ENCODE measurements at regions not wholly inside any gene's neighbourhood (a gene's known extent, or its start where the extent isn't known, plus 50 kb on each side); places are given as distances from the start of the nearest gene placed in this dataset.

DNA sequence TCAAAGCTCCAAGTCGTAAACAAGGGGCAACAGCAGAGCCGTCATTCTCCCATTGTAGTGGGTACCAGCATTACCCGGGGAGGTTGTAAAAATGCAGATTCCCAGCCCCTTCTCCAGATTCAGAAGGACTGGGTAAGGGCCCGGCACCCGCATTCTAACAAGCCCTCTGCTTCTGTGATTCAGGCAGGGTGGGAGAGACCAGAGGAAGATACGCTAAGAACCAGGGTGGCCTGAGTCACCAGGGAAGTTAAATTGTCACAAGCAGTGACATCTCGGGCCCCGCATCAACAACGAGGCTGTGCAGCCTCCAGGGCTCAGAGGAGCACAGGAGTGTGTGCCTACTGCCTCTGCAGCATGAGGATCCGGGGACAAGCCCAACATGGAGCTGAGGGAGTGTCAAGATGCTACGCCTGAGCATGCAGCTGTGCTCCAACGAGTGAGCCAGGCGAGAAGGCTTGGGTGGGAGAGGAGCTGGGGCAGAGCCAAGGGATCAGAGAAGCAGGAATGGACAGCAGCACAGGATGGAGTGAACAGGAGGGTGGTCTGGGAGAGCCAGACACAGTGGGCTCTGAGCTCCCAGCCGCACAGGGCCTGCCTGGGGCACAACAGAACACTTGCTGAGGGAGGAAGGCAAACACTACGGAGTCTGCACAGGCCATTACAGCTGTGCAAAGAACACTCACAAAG lies 68.5 kb downstream of the CPN2 start:
- peaks cover 35% of the 10 kb centered on the region for H3K27me3 ChIP-seq (ENCODE audit: low read depth, low read length)
- no peaks in the 10 kb centered on the region for H4K20me1 ChIP-seq (ENCODE audit: insufficient read depth, low read length)
- TF ChIP-seq, protein P1, sequence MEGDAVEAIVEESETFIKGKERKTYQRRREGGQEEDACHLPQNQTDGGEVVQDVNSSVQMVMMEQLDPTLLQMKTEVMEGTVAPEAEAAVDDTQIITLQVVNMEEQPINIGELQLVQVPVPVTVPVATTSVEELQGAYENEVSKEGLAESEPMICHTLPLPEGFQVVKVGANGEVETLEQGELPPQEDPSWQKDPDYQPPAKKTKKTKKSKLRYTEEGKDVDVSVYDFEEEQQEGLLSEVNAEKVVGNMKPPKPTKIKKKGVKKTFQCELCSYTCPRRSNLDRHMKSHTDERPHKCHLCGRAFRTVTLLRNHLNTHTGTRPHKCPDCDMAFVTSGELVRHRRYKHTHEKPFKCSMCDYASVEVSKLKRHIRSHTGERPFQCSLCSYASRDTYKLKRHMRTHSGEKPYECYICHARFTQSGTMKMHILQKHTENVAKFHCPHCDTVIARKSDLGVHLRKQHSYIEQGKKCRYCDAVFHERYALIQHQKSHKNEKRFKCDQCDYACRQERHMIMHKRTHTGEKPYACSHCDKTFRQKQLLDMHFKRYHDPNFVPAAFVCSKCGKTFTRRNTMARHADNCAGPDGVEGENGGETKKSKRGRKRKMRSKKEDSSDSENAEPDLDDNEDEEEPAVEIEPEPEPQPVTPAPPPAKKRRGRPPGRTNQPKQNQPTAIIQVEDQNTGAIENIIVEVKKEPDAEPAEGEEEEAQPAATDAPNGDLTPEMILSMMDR (IDR thresholded peaks at IDR 0.05; ENCODE audit: low read depth, low read length): no peak
- no peak for TF ChIP-seq EZH2phosphoT487 (IDR thresholded peaks at IDR 0.05; ENCODE audit: low read depth)
- no peaks in the 10 kb centered on the region for H3K4me1 ChIP-seq (ENCODE audit: low read length)
- no peaks in the 10 kb centered on the region for H3K9me3 ChIP-seq (ENCODE audit: insufficient read depth, low read length)
- no peaks in the 10 kb centered on the region for H3K36me3 ChIP-seq (replicated peaks; ENCODE audit: low read depth, low read length)
- no peak overlapping the region for H3K27ac ChIP-seq (ENCODE audit: low read length)
- no peak overlapping the region for H3K9ac ChIP-seq (ENCODE audit: low read length)
- no peak overlapping the region for H3K4me2 ChIP-seq (ENCODE audit: low read length)
- H3K79me2 ChIP-seq (ENCODE audit: low read length): no peaks in the 10 kb centered on the region
- no peak overlapping the region for H3K4me3 ChIP-seq (ENCODE audit: low read length)
- H2AFZ ChIP-seq (ENCODE audit: low read depth, low read length): no peak overlapping the region

DNA sequence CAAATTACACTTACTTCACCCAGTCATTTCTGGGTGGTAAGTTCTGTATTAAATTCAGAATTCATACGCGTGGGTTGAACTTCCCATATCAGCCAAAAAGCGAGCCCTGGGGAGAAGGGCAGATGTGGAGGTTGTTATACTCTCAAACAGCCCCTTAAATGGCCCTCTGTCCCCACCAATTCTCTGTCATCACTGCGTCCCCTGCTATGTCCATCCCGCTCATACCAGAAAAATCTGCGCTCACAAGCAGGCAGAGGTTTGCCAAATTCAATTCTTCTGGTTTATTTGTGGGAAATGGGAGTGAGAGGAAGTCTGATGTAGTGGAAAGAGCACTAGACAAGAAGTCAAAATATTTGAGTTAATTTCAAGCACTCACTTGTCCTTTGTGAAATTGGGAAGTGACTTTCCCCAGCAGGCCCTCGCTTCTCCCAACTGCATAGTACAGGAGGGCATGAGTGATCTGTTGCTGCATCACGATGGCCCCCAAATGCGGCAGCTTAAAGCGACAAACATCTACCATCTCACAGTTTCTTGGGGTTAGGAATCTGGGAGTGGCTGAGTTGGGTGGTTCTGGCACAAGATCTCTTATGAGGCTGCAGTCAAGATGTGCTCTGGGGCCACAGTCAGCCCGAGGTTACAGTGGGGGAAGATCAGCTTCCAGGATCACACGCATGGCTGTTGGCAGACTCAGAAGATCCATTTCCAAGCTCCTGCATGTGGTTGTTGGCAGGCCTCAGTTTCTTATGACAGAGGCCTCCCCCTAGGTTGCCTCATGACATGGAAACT lies 67.7 kb downstream of the CPN2 start:
- Histone ChIP-seq H3K9ac (ENCODE audit: low read length) (no peak overlapping the region), H3K36me3 (replicated peaks; ENCODE audit: low read depth, low read length) (no peaks in the 10 kb centered on the region)

DNA sequence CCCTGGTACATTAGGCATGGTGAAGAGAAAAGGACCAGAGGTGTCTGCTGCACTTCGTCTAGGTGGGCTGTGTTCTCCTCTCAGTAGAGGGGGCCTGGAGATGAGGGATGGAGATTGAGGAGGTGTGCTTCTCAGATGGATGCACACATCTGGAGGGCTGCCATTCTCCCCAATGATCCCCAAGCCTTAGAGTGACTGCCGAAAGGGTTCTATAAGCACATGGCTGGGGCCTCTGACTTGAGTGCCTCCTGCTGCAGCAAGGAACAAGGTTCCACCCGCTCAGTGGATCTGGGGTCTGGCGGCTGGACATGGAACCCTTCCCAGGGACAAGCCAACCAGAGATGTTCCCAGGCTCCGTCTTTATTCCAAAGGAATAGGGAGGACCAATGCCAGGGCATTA lies 66.8 kb downstream of the CPN2 start:
- no peak overlapping the region for H2AFZ ChIP-seq (ENCODE audit: low read depth, low read length)
- no peak overlapping the region for H3K4me3 ChIP-seq (ENCODE audit: low read length)
- H4K20me1 ChIP-seq (ENCODE audit: insufficient read depth, low read length): no peaks in the 10 kb centered on the region
- TF ChIP-seq, protein P1 (IDR thresholded peaks at IDR 0.05; ENCODE audit: low read depth, low read length): no peak
- no peak for TF ChIP-seq EZH2phosphoT487 (IDR thresholded peaks at IDR 0.05; ENCODE audit: low read depth)
- H3K9ac ChIP-seq (ENCODE audit: low read length): no peak overlapping the region
- no peaks in the 10 kb centered on the region for H3K4me1 ChIP-seq (ENCODE audit: low read length)
- H3K36me3 ChIP-seq (replicated peaks; ENCODE audit: low read depth, low read length): no peaks in the 10 kb centered on the region
- no peak overlapping the region for H3K4me2 ChIP-seq (ENCODE audit: low read length)
- peaks cover 40% of the 10 kb centered on the region for H3K27me3 ChIP-seq (ENCODE audit: low read depth, low read length)
- H3K9me3 ChIP-seq (ENCODE audit: insufficient read depth, low read length): no peaks in the 10 kb centered on the region
- H3K79me2 ChIP-seq (ENCODE audit: low read length): no peaks in the 10 kb centered on the region
- H3K27ac ChIP-seq (ENCODE audit: low read length): no peak overlapping the region

More for the DNA sequence above, 67.7 kb downstream of the CPN2 start:
- TF ChIP-seq, protein P1 (IDR thresholded peaks at IDR 0.05; ENCODE audit: low read depth, low read length): no peak
- no peak for TF ChIP-seq EZH2phosphoT487 (IDR thresholded peaks at IDR 0.05; ENCODE audit: low read depth)
- Histone ChIP-seq H3K9me3 (ENCODE audit: insufficient read depth, low read length) (no peaks in the 10 kb centered on the region), H3K27me3 (ENCODE audit: low read depth, low read length) (peaks cover 35% of the 10 kb centered on the region), H3K4me2 (ENCODE audit: low read length) (no peak overlapping the region), H2AFZ (ENCODE audit: low read depth, low read length) (no peak overlapping the region), H3K27ac (ENCODE audit: low read length) (no peak overlapping the region), H3K4me3 (ENCODE audit: low read length) (no peak overlapping the region), H4K20me1 (ENCODE audit: insufficient read depth, low read length) (no peaks in the 10 kb centered on the region), H3K4me1 (ENCODE audit: low read length) (no peaks in the 10 kb centered on the region), H3K79me2 (ENCODE audit: low read length) (no peaks in the 10 kb centered on the region)

DNA sequence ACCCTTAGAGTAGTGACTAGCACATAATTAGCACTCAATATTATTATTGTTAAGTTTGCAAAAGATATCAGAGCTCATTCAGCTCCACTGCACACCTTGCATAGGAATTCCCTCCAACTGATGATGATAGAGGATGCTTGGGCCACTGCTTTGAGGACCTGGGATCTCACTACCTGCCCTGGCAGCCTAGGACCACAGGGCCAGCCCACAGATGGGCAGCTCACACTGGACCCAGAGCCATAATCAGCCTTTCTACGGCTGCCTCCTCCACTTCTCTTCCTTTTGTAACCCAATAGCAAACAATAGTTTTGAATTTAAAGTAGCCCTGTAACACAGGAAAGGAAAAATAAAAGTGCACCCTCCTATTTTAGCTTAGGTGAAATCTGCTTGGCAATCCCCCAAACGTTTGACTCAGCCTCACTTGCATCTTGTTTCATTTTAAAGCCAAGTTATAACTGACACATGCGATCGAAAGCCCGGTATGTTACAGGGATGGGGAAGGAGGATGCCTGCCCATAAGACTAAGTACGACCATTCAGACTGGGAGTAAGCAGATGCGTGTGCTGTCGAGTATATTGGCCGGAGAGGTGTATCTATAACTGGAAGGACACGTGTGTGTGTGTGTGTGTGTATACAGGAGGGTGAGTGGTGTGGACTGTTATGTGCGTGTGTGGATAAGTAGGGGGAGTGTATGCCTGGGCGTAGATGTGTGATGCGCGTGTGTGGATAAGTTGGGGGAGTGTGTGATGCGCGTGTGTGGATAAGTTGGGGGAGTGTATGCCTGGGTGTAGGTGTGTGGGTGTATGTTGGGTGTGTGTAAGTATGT lies 65.9 kb downstream of the CPN2 start:
- Histone ChIP-seq H3K79me2 (ENCODE audit: low read length) (no peaks in the 10 kb centered on the region), H3K27ac (ENCODE audit: low read length) (no peak overlapping the region), H3K27me3 (ENCODE audit: low read depth, low read length) (peaks cover 44% of the 10 kb centered on the region), H4K20me1 (ENCODE audit: insufficient read depth, low read length) (no peaks in the 10 kb centered on the region), H3K9me3 (ENCODE audit: insufficient read depth, low read length) (no peaks in the 10 kb centered on the region), H3K4me1 (ENCODE audit: low read length) (no peaks in the 10 kb centered on the region), H3K4me2 (ENCODE audit: low read length) (no peak overlapping the region), H2AFZ (ENCODE audit: low read depth, low read length) (no peak overlapping the region), H3K4me3 (ENCODE audit: low read length) (no peak overlapping the region), H3K9ac (ENCODE audit: low read length) (no peak overlapping the region), H3K36me3 (replicated peaks; ENCODE audit: low read depth, low read length) (no peaks in the 10 kb centered on the region)
- TF ChIP-seq, protein P1 (IDR thresholded peaks at IDR 0.05; ENCODE audit: low read depth, low read length): no peak
- no peak for TF ChIP-seq EZH2phosphoT487 (IDR thresholded peaks at IDR 0.05; ENCODE audit: low read depth)
